ENCODE measurements at regions not wholly inside any gene's neighbourhood (a gene's known extent, or its start where the extent isn't known, plus 50 kb on each side); places are given as distances from the start of the nearest gene placed in this dataset.

DNA sequence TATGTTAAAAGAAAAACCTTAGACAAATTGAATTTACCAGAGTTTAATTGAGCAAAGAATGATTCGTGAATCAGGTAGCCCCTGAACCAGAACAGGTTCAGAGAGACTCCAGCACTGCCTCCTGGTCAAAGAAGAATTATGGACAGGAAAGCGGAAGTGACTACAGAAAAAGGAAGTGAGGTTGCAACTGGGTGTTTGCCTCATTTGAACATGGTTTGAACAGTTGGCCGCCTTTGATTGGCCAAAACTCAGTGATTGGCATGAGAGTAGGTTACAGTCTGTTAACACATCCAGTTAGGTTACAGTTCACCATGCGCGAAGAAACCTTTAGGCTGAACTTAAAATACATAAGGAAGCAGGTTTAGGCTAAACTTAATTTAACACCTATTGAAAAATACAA is 248.8 kb downstream of the TFAP2A start:
- Histone ChIP-seq H3K36me3 (ENCODE audit: control insufficient read depth, insufficient read depth, low read length) (no peaks in the 10 kb centered on the region), H3K9me3 (ENCODE audit: control insufficient read depth, insufficient read depth, low read depth, low read length) (no peaks in the 10 kb centered on the region), H3K27me3 (ENCODE audit: control insufficient read depth, insufficient read depth, low read length) (no peaks in the 10 kb centered on the region), H3K4me1 (ENCODE audit: control insufficient read depth, insufficient read depth, low read length) (peaks cover 16% of the 10 kb centered on the region), H3K27ac (ENCODE audit: low read length) (no peak overlapping the region; the same call in 1 of the 2 replicates), H3K4me3 (ENCODE audit: low read depth in 2 of 2, low read length in 2 of 2) (no peak overlapping the region)
- DNase-seq (ENCODE audit: low read depth, low spot score): no peak
- intact Hi-C loops (cut with micrococcal nuclease; ENCODE audit: unreplicated experiment) (no loop called here), in situ Hi-C loops (cut with HindIII; ENCODE audit: low pct_unique_long_range_greater_than_20kb, low sequenced_read_pairs) (no loop called here)
- BruUV-seq (replicated peaks): no TSS peak
- no peak for ATAC-seq
- POLR2A ChIA-PET: no interaction called here
- CTCF ChIA-PET: no interaction called here
- TF ChIP-seq REST (IDR thresholded peaks at IDR 0.05; ENCODE audit: insufficient read depth in 1 of 2, low read depth in 2 of 2, low read length in 1 of 2) (no peak), TCF7L2 (IDR thresholded peaks at IDR 0.05; ENCODE audit: low read depth, low read length) (no peak), SIN3A (IDR thresholded peaks at IDR 0.05; ENCODE audit: borderline replicate concordance, insufficient read depth, low read depth, low read length) (no peak), POLR2AphosphoS5 (IDR thresholded peaks at IDR 0.05; ENCODE audit: low read depth, low read length) (no peak)
- TF ChIP-seq, protein P1, sequence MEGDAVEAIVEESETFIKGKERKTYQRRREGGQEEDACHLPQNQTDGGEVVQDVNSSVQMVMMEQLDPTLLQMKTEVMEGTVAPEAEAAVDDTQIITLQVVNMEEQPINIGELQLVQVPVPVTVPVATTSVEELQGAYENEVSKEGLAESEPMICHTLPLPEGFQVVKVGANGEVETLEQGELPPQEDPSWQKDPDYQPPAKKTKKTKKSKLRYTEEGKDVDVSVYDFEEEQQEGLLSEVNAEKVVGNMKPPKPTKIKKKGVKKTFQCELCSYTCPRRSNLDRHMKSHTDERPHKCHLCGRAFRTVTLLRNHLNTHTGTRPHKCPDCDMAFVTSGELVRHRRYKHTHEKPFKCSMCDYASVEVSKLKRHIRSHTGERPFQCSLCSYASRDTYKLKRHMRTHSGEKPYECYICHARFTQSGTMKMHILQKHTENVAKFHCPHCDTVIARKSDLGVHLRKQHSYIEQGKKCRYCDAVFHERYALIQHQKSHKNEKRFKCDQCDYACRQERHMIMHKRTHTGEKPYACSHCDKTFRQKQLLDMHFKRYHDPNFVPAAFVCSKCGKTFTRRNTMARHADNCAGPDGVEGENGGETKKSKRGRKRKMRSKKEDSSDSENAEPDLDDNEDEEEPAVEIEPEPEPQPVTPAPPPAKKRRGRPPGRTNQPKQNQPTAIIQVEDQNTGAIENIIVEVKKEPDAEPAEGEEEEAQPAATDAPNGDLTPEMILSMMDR (IDR thresholded peaks at IDR 0.05): no peak

GRCh38 chr6:10163203-10163962 is 251.5 kb downstream of the TFAP2A start:
- DNase-seq (ENCODE audit: low read depth, low spot score) (no peak), ATAC-seq (peak; percentile 81)
- Histone ChIP-seq H3K9me3 (ENCODE audit: control insufficient read depth, insufficient read depth, low read depth, low read length) (no peaks in the 10 kb centered on the region), H3K36me3 (ENCODE audit: control insufficient read depth, insufficient read depth, low read length) (no peaks in the 10 kb centered on the region), H3K27me3 (ENCODE audit: control insufficient read depth, insufficient read depth, low read length) (no peaks in the 10 kb centered on the region), H3K4me1 (ENCODE audit: control insufficient read depth, insufficient read depth, low read length) (peaks cover 16% of the 10 kb centered on the region), H3K27ac (ENCODE audit: low read length) (peak overlapping the region; percentile 45; the same call in 1 of the 2 replicates), H3K4me3 (ENCODE audit: low read depth in 2 of 2, low read length in 2 of 2) (peak overlapping the region; percentile 1 to 31; a peak in 2 of 4 replicates)
- ChIA-PET POLR2A (interaction anchor here (0.6 kb wide), 1 partner anchor 16 kb away, joined by 4 read pairs; no protein-coding TSS in a partner anchor), CTCF (interaction anchor here (0.5 to 0.6 kb wide), 3 partner anchors 39 to 251 kb away, joined by 3 to 8 read pairs (median 4); partner anchors contain the start of gene TFAP2A)
- TF ChIP-seq, protein P1 (IDR thresholded peaks at IDR 0.05): no peak
- TF ChIP-seq SIN3A (IDR thresholded peaks at IDR 0.05; ENCODE audit: borderline replicate concordance, insufficient read depth, low read depth, low read length) (no peak), POLR2AphosphoS5 (IDR thresholded peaks at IDR 0.05; ENCODE audit: low read depth, low read length) (no peak), REST (IDR thresholded peaks at IDR 0.05; ENCODE audit: insufficient read depth in 1 of 2, low read depth in 2 of 2, low read length in 1 of 2) (no peak), TCF7L2 (IDR thresholded peaks at IDR 0.05; ENCODE audit: low read depth, low read length) (no peak)
- in situ Hi-C loops (cut with HindIII; ENCODE audit: low pct_unique_long_range_greater_than_20kb, low sequenced_read_pairs) (no loop called here), intact Hi-C loops (cut with micrococcal nuclease; ENCODE audit: unreplicated experiment) (no loop called here)
- no TSS peak for BruUV-seq (replicated peaks)

Data from Panc1 (cell line).